ENCODE measurements at regions not wholly inside any gene's neighbourhood (a gene's known extent, or its start where the extent isn't known, plus 50 kb on each side); places are given as distances from the start of the nearest gene placed in this dataset.

GRCh38 chr18:60153376-60153775 is 219.2 kb downstream of the MC4R start:
- no peak for TF ChIP-seq CTCF (conservative IDR thresholded peaks at IDR 0.05; ENCODE audit: low read length)
- TF ChIP-seq EZH2phosphoT487 (IDR thresholded peaks at IDR 0.05; ENCODE audit: borderline replicate concordance, low read depth, low read length) = no peak
